Naive B cell (primary cell): ENCODE measurements at regions not wholly inside any gene's neighbourhood (a gene's known extent, or its start where the extent isn't known, plus 50 kb on each side); places are given as distances from the start of the nearest gene placed in this dataset.
"Not testable (repeated sequence)": the region's sequence is repeated elsewhere in the genome, so short reads cannot be mapped to it uniquely, and the experiment has no call there.

Experiments used
- ATAC-seq, 2 donors: fragments of 150-1000 bp; cut with Tn5 transposase; 2 replicates each; pipeline ENCODE4 v1.10.0; 2021; ENCODE audit warnings: low read depth in 2 of 2, mild to moderate bottlenecking in 2 of 2, moderate library complexity in 2 of 2
- DNase-seq: peaks from one replicate; pipeline ENCODE4 v3.0.0; 2022
- H3K27ac Mint-ChIP-seq, 6 donors: one replicate each; pipeline ENCODE4 v1.8.0; 2020 to 2022; ENCODE audit warnings: mild to moderate bottlenecking in 6 of 6, mixed read lengths in 6 of 6, moderate library complexity in 5 of 6, inconsistent platforms in 2 of 6
- H3K27me3 Mint-ChIP-seq, 3 donors: one replicate each; pipeline ENCODE4 v1.8.0; 2021 to 2022; ENCODE audit warnings: mixed read lengths in 3 of 3, mild to moderate bottlenecking in 1 of 3
- H3K36me3 Mint-ChIP-seq, 2 donors: one replicate each; pipeline ENCODE4 v1.8.0; 2020 to 2022; ENCODE audit warnings: mixed read lengths in 2 of 2, inconsistent platforms in 1 of 2, mild to moderate bottlenecking in 1 of 2
- H3K4me1 Mint-ChIP-seq, 3 donors: one replicate each; pipeline ENCODE4 v1.8.0; 2020 to 2022; ENCODE audit warnings: mixed read lengths in 3 of 3, inconsistent platforms in 1 of 3, mild to moderate bottlenecking in 1 of 3, moderate library complexity in 1 of 3
- H3K4me3 Mint-ChIP-seq, 8 donors: one replicate each; pipeline ENCODE4 v1.8.0; 2020 to 2022; ENCODE audit warnings: mild to moderate bottlenecking in 8 of 8, mixed read lengths in 8 of 8, moderate library complexity in 8 of 8, inconsistent platforms in 2 of 8
- H3K9me3 Mint-ChIP-seq, 7 donors: one replicate each; pipeline ENCODE4 v1.8.0; 2020 to 2022; ENCODE audit warnings: mixed read lengths in 7 of 7, mild to moderate bottlenecking in 5 of 7, inconsistent platforms in 2 of 7, moderate library complexity in 1 of 7

GRCh38 chr1:157325220-157325619, 187.0 kb upstream of the ETV3 start:
- peaks cover 40 to 51% (median 40%) of the 10 kb centered on the region in 3 donors for H3K27me3 Mint-ChIP-seq
- no peaks in the 10 kb centered on the region for H3K4me1 Mint-ChIP-seq
- H3K27ac Mint-ChIP-seq, result no peak overlapping the region
- H3K4me3 Mint-ChIP-seq, result no peak overlapping the region
- peaks cover 0 to 5% of the 10 kb centered on the region in 2 donors for H3K36me3 Mint-ChIP-seq
- DNase-seq (no peak), ATAC-seq (no peak)
- peaks cover 0 to 36% (median 21%) of the 10 kb centered on the region in 7 donors for H3K9me3 Mint-ChIP-seq

GRCh38 chr1:157321972-157322371, 183.8 kb upstream of the ETV3 start:
- H3K27me3 Mint-ChIP-seq, result peaks cover 42 to 69% (median 43%) of the 10 kb centered on the region in 3 donors
- peaks cover 12 to 17% of the 10 kb centered on the region in 2 donors for H3K36me3 Mint-ChIP-seq
- ATAC-seq, DNase-seq, H3K4me3 Mint-ChIP-seq, H3K4me1 Mint-ChIP-seq, H3K27ac Mint-ChIP-seq: not testable (repeated sequence)
- peaks cover 11 to 61% (median 45%) of the 10 kb centered on the region in 7 donors for H3K9me3 Mint-ChIP-seq

DNA sequence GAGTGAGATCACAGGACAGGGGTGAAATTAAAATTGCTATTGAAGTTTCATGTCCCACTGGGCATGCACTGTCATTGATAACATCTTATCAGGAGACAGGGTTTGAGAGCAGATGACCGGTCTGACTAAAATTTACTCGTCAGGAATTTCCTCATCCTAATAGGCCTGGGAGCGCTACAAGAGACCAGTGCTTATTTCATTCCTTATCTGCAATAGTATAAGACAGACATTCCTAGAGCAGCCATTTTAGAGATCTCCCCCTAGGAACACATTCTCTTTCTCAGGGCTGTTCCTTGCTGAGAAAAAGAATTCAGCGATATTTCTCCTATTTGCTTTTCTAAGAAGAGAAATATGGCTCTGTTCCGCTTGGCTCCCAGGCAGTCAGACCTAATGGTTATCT, 181.4 kb upstream of the ETV3 start:
- Mint-ChIP-seq H3K4me3 (no peak overlapping the region), H3K4me1 (no peaks in the 10 kb centered on the region), H3K27me3 (peaks cover 33 to 73% (median 34%) of the 10 kb centered on the region in 3 donors), H3K27ac (no peak overlapping the region), H3K9me3 (peaks cover 15 to 75% (median 58%) of the 10 kb centered on the region in 7 donors), H3K36me3 (peaks cover 20 to 25% of the 10 kb centered on the region in 2 donors)
- DNase-seq (no peak), ATAC-seq (no peak)

- H3K27ac Mint-ChIP-seq, H3K4me1 Mint-ChIP-seq, ATAC-seq, DNase-seq, H3K4me3 Mint-ChIP-seq: not testable (repeated sequence)
- Mint-ChIP-seq H3K9me3 (peaks cover 15 to 71% (median 55%) of the 10 kb centered on the region in 7 donors), H3K36me3 (peaks cover 20 to 25% of the 10 kb centered on the region in 2 donors), H3K27me3 (peaks cover 37 to 79% (median 47%) of the 10 kb centered on the region in 3 donors)
These were observed 179.0 kb upstream of the ETV3 start for GRCh38 chr1:157317229-157317628.

DNA sequence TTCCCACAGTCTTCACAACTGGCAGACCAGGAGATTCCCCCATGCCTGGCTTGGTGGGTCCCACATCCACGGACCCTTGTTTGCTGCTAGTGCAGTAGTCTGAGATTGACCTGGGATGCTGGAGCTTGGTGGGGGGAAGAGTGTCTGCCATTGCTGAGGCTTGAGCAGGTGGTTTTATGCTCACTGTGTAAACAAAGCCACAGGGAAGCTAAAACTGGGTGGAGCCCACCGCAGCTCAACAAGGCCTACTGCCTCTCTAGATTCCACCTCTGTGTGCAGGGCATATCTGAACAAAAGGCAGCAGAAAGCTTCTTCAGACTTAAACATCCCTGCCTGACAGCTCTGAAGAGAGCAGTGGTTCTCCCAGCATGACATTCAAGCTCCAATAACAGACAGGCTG, 177.3 kb upstream of the ETV3 start:
- DNase-seq, result no peak
- Mint-ChIP-seq H3K4me1 (no peaks in the 10 kb centered on the region), H3K27ac (no peak overlapping the region), H3K9me3 (peaks cover 15 to 59% (median 47%) of the 10 kb centered on the region in 7 donors), H3K27me3 (peaks cover 33 to 75% (median 43%) of the 10 kb centered on the region in 3 donors), H3K4me3 (peak overlapping the region in 1 of 8 donors; percentile 15), H3K36me3 (peaks cover 18 to 25% of the 10 kb centered on the region in 2 donors)
- no peak for ATAC-seq

DNA sequence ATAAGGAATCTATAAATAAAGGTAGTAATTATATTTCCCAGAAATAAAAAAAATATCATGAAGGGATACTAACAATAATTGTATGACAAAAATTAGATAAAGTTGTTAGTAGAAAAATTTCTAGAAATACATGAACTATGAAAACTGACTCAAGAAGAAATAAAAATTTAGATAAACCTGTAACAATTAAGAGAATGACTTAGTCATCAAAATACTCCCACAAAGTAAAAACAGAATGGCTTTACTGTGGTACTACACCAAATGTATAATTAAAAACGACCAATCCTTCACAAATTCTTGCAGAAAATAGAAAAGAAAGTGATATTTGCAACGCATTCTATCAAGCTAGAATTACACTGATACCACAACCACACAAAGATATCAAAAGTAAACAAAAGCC, 176.2 kb upstream of the ETV3 start:
- Mint-ChIP-seq H3K4me3 (no peak overlapping the region), H3K36me3 (peaks cover 10 to 25% of the 10 kb centered on the region in 2 donors), H3K9me3 (peaks cover 11 to 48% (median 37%) of the 10 kb centered on the region in 7 donors), H3K27me3 (peaks cover 31 to 73% (median 49%) of the 10 kb centered on the region in 3 donors), H3K27ac (no peak overlapping the region), H3K4me1 (no peaks in the 10 kb centered on the region)
- DNase-seq (no peak), ATAC-seq (no peak)

DNA sequence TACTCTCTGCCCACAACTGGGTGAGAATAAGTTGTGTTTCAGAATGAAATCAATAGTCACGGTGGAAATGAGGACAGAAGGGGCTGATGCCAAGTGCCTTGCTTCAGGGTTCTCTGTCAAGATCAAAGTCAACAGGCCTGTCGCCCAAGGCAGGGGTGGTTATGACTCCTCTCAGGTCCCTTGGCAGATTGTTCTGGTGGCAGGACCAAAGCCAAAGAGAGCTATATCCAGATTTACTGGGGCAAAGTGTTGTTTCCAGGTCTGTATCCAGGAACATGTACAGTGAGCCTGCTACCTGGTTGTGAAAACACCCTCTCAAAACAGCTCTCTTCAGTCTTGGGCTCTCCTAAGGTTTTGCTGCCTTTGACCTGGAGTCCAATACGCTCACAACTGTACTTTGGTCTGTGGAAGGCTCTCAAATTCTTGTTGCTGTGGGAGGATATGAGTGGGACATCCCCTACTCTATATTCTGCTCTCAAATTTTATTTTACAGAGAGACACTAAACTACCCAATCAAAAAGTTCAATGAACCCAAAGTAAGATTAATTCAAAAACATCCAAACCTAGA, 175.1 kb upstream of the ETV3 start:
- H3K4me1 Mint-ChIP-seq, result peaks cover 0 to 3% (median 0%) of the 10 kb centered on the region in 3 donors
- H3K27ac Mint-ChIP-seq, result no peak overlapping the region
- H3K4me3 Mint-ChIP-seq, result no peak overlapping the region
- DNase-seq (no peak), ATAC-seq (no peak)
- peaks cover 9 to 37% (median 28%) of the 10 kb centered on the region in 7 donors for H3K9me3 Mint-ChIP-seq
- peaks cover 30 to 70% (median 59%) of the 10 kb centered on the region in 3 donors for H3K27me3 Mint-ChIP-seq
- H3K36me3 Mint-ChIP-seq, result peaks cover 10 to 22% of the 10 kb centered on the region in 2 donors

GRCh38 chr1:157312082-157312812, 174.1 kb upstream of the ETV3 start:
- no peak for ATAC-seq
- Mint-ChIP-seq H3K4me1 (peaks cover 0 to 13% (median 0%) of the 10 kb centered on the region in 3 donors), H3K27ac (no peak overlapping the region), H3K27me3 (peaks cover 25 to 60% (median 59%) of the 10 kb centered on the region in 3 donors), H3K9me3 (peaks cover 5 to 26% (median 18%) of the 10 kb centered on the region in 7 donors), H3K36me3 (peaks cover 10 to 11% of the 10 kb centered on the region in 2 donors), H3K4me3 (no peak overlapping the region)
- no peak for DNase-seq

DNA sequence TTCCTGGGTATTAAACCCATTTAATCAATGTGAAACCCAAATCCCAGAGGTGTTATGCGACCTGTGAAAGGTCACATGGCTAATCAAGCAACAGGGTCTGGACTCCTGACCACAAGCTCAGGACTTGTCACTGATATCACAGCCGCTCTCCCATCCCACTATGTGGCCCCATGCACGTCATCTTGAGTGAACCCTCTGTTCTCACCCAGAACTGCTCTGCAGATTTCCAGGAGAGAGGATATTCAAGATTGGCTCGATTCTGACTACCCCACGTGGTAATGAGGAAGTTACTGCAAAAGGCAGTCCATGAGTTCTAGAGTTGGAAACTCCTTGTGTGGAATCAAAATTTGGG, 173.5 kb upstream of the ETV3 start:
- no peak for DNase-seq
- H3K27ac Mint-ChIP-seq, result no peak overlapping the region
- no peak for ATAC-seq
- peaks cover 0 to 19% (median 0%) of the 10 kb centered on the region in 3 donors for H3K4me1 Mint-ChIP-seq
- peaks cover 29 to 58% (median 54%) of the 10 kb centered on the region in 3 donors for H3K27me3 Mint-ChIP-seq
- H3K4me3 Mint-ChIP-seq, result no peak overlapping the region
- H3K9me3 Mint-ChIP-seq, result peaks cover 3 to 21% (median 13%) of the 10 kb centered on the region in 7 donors
- H3K36me3 Mint-ChIP-seq, result peaks cover 5 to 6% of the 10 kb centered on the region in 2 donors

DNA sequence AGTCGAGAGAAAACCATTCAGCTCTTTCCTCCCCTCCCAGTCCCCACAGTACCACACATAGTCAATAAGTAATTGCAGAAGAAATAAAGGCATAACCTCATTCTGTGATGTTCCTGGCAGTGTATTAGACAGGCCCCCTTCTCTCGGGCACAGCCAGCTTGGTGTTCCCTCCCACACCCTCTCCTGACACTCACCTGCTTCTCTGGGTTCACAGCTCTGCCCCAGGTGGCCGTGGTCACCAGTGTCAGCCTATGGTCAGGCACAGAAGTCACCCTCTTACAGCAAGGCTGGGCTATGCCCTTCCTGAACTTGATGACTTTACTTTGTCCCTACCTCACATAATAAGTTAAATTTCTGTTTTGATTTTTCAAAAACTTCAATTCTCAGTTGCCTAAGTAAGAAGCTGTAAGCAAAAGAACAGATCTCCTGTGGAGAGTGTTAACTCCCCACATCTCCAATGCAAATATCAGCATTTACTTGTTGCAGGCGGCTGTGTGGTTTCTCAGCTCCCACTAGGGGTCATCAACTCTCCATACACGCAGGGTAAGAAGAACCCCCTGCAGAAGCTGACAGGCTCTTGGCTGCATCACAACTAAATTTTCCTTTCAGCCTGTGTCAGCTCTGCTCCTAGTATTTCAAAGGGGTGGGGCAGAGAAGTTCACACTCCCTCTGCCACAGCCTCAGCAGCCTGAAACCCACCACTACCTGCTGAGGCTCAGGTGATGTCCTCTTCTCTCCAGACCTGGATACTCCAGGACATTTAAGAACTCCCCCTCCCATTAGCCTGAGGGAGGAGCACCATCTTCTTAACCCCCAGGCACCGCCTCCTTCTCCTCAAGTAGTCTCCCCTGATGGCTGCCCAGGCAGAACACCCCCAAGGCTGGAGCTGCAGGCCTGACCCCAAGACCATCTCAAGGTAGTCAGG, 172.9 kb upstream of the ETV3 start:
- H3K4me3 Mint-ChIP-seq, DNase-seq, H3K27ac Mint-ChIP-seq, H3K36me3 Mint-ChIP-seq: not testable (repeated sequence)
- Mint-ChIP-seq H3K4me1 (peaks cover 0 to 19% (median 0%) of the 10 kb centered on the region in 3 donors), H3K9me3 (peaks cover 0 to 14% (median 7%) of the 10 kb centered on the region in 7 donors), H3K27me3 (peaks cover 30 to 52% (median 48%) of the 10 kb centered on the region in 3 donors)
- peak in 1 of 2 donors; percentile 44 for ATAC-seq

DNA sequence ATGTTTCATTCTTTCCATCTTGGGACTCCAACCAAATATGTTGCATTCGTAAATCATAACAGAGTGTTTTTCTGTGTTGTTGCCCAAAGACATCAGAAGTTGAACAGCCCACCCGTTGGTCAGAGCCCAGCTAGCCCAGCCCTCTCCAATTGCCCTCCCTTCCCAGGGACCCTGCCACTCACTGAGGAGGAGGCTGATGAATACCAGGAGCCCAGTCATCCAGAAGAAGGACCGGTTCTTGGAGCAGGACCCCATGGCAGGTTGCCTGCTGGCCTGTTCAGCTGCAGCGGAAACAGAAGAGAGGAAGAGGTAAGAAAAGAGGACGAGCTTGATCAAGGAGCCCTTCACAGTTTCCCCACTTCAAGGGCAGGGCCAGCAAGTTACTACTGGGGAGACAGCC, 172.2 kb upstream of the ETV3 start:
- no peaks in the 10 kb centered on the region for H3K36me3 Mint-ChIP-seq
- H3K4me1 Mint-ChIP-seq, result peaks cover 0 to 19% (median 0%) of the 10 kb centered on the region in 3 donors
- H3K27me3 Mint-ChIP-seq, result peaks cover 32 to 52% (median 41%) of the 10 kb centered on the region in 3 donors
- H3K9me3 Mint-ChIP-seq, result peaks cover 0 to 8% (median 6%) of the 10 kb centered on the region in 7 donors
- H3K27ac Mint-ChIP-seq, result no peak overlapping the region
- DNase-seq, result no peak
- no peak for ATAC-seq
- no peak overlapping the region for H3K4me3 Mint-ChIP-seq

DNA sequence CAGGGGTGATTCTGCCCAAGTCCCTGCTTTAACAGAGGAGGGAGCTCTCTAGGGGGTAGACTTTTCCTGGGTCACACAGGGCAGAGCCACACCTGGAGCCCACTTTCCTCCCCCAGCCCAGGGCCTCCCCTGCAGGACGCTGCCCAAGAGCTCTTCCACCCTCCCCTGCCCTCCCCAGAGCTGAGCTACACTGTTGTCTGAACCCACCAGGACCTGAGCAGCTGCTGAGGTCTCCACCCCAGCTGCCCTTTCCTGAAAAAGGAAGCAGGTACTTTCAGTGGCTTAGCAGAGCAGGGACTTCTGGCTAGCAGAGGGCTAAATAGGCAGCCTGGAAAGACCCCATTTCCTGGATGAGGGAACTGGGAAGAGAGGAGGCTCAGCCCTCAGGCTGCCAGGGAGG, 169.3 kb upstream of the ETV3 start:
- H3K27me3 Mint-ChIP-seq, result peaks cover 18 to 37% (median 23%) of the 10 kb centered on the region in 3 donors
- peaks cover 0 to 19% (median 0%) of the 10 kb centered on the region in 3 donors for H3K4me1 Mint-ChIP-seq
- H3K4me3 Mint-ChIP-seq, result no peak overlapping the region
- H3K36me3 Mint-ChIP-seq, result no peaks in the 10 kb centered on the region
- DNase-seq, result no peak
- H3K27ac Mint-ChIP-seq, result no peak overlapping the region
- ATAC-seq, result peak in 1 of 2 donors; percentile 30
- no peaks in the 10 kb centered on the region for H3K9me3 Mint-ChIP-seq

- H3K36me3 Mint-ChIP-seq, result no peaks in the 10 kb centered on the region
- no peak for ATAC-seq
- H3K9me3 Mint-ChIP-seq, result no peaks in the 10 kb centered on the region
- peaks cover 0 to 19% (median 0%) of the 10 kb centered on the region in 3 donors for H3K4me1 Mint-ChIP-seq
- peaks cover 12 to 31% (median 18%) of the 10 kb centered on the region in 3 donors for H3K27me3 Mint-ChIP-seq
- DNase-seq, result no peak
- no peak overlapping the region for H3K27ac Mint-ChIP-seq
- no peak overlapping the region for H3K4me3 Mint-ChIP-seq
These were observed 168.7 kb upstream of the ETV3 start for GRCh38 chr1:157306896-157307295.
